ENCODE measurements at regions not wholly inside any gene's neighbourhood (a gene's known extent, or its start where the extent isn't known, plus 50 kb on each side); places are given as distances from the start of the nearest gene placed in this dataset.

GRCh38 chr9:108367188-108367587 is 488.6 kb downstream of the ACTL7B start:
- Histone ChIP-seq H3K36me3 (no peaks in the 10 kb centered on the region), H3K27me3 (no peaks in the 10 kb centered on the region), H3K4me2 (no peak overlapping the region), H4K20me1 (no peaks in the 10 kb centered on the region), H3K9me3 (replicated peaks in 1 of 11) (peaks cover 0 to 36% (median 18%) of the 10 kb centered on the region in 11 experiments; a peak in 19 of 22 replicates), H3K4me1 (no peaks in the 10 kb centered on the region), H3K4me3 (no peak overlapping the region), H3K9ac (no peak overlapping the region), H3K27ac (no peak overlapping the region)
- TF ChIP-seq Cebpa-rat (IDR thresholded peaks at IDR 0.05): no peak

- Histone ChIP-seq H3K27ac (no peak overlapping the region), H3K9ac (no peak overlapping the region), H3K4me1 (no peaks in the 10 kb centered on the region), H3K4me3 (no peak overlapping the region), H3K4me2 (no peak overlapping the region), H3K36me3 (no peaks in the 10 kb centered on the region), H4K20me1 (no peaks in the 10 kb centered on the region), H3K27me3 (no peaks in the 10 kb centered on the region), H3K9me3 (replicated peaks in 1 of 11) (peaks cover 0 to 24% (median 14%) of the 10 kb centered on the region in 11 experiments; a peak in 18 of 22 replicates)
- no peak for TF ChIP-seq Cebpa-rat (IDR thresholded peaks at IDR 0.05)
Measured at GRCh38 chr9:108363311-108363710, 492.5 kb downstream of the ACTL7B start.

- H3K27me3 ChIP-seq: no peaks in the 10 kb centered on the region
- no peaks in the 10 kb centered on the region for H3K4me1 ChIP-seq
- H3K4me2 ChIP-seq: no peak overlapping the region
- no peak overlapping the region for H3K9ac ChIP-seq
- no peaks in the 10 kb centered on the region for H3K36me3 ChIP-seq
- peaks cover 0 to 15% (median 8%) of the 10 kb centered on the region in 11 experiments; a peak in 17 of 22 replicates for H3K9me3 ChIP-seq (replicated peaks in 1 of 11)
- no peak overlapping the region for H3K27ac ChIP-seq
- no peak for TF ChIP-seq Cebpa-rat (IDR thresholded peaks at IDR 0.05)
- H3K4me3 ChIP-seq: no peak overlapping the region
- H4K20me1 ChIP-seq: no peaks in the 10 kb centered on the region
Measured at GRCh38 chr9:108360304-108360703, 495.5 kb downstream of the ACTL7B start.

GRCh38 chr9:108356806-108357205 is 499.0 kb downstream of the ACTL7B start:
- no peaks in the 10 kb centered on the region for H3K27me3 ChIP-seq
- peaks cover 0 to 9% (median 0%) of the 10 kb centered on the region in 11 experiments; a peak in 2 of 22 replicates for H3K9me3 ChIP-seq (replicated peaks in 1 of 11)
- H3K9ac ChIP-seq: no peak overlapping the region
- H4K20me1 ChIP-seq: no peaks in the 10 kb centered on the region
- H3K4me3 ChIP-seq: no peak overlapping the region
- TF ChIP-seq Cebpa-rat (IDR thresholded peaks at IDR 0.05): no peak
- H3K4me2 ChIP-seq: no peak overlapping the region
- H3K36me3 ChIP-seq: no peaks in the 10 kb centered on the region
- no peak overlapping the region for H3K27ac ChIP-seq
- no peaks in the 10 kb centered on the region for H3K4me1 ChIP-seq

GRCh38 chr9:108351571-108351970 is 504.2 kb downstream of the ACTL7B start:
- Histone ChIP-seq H3K36me3 (no peaks in the 10 kb centered on the region), H3K4me2 (no peak overlapping the region)
- no peak for TF ChIP-seq Cebpa-rat (IDR thresholded peaks at IDR 0.05)

GRCh38 chr9:108347463-108348188 is 508.2 kb downstream of the ACTL7B start:
- Histone ChIP-seq H3K4me3 (no peak overlapping the region), H3K27ac (no peak overlapping the region), H3K27me3 (no peaks in the 10 kb centered on the region), H3K4me1 (no peaks in the 10 kb centered on the region), H3K36me3 (no peaks in the 10 kb centered on the region), H3K9me3 (replicated peaks in 1 of 11) (no peaks in the 10 kb centered on the region; a peak in 1 of 22 replicates), H3K9ac (no peak overlapping the region), H4K20me1 (no peaks in the 10 kb centered on the region), H3K4me2 (no peak overlapping the region)
- TF ChIP-seq Cebpa-rat (IDR thresholded peaks at IDR 0.05): no peak

More at GRCh38 chr9:108351571-108351970, 504.2 kb downstream of the ACTL7B start:
- Histone ChIP-seq H3K9ac (no peak overlapping the region), H4K20me1 (no peaks in the 10 kb centered on the region), H3K27me3 (no peaks in the 10 kb centered on the region), H3K9me3 (replicated peaks in 1 of 11) (peaks cover 0 to 9% (median 0%) of the 10 kb centered on the region in 11 experiments; a peak in 2 of 22 replicates), H3K4me1 (no peaks in the 10 kb centered on the region), H3K27ac (no peak overlapping the region), H3K4me3 (no peak overlapping the region)

- TF ChIP-seq Cebpa-rat (IDR thresholded peaks at IDR 0.05): no peak
- H4K20me1 ChIP-seq: no peaks in the 10 kb centered on the region
- no peak overlapping the region for H3K4me2 ChIP-seq
- no peaks in the 10 kb centered on the region for H3K9me3 ChIP-seq (replicated peaks in 1 of 11)
- no peak overlapping the region for H3K9ac ChIP-seq
- H3K27ac ChIP-seq: no peak overlapping the region
- no peaks in the 10 kb centered on the region for H3K4me1 ChIP-seq
- no peaks in the 10 kb centered on the region for H3K27me3 ChIP-seq
- no peak overlapping the region for H3K4me3 ChIP-seq
- no peaks in the 10 kb centered on the region for H3K36me3 ChIP-seq
Measured at GRCh38 chr9:108345826-108346225, 510.0 kb downstream of the ACTL7B start.

GRCh38 chr9:108339251-108339650 is 516.5 kb downstream of the ACTL7B start:
- H3K36me3 ChIP-seq: no peaks in the 10 kb centered on the region
- H3K9me3 ChIP-seq (replicated peaks in 1 of 11): no peaks in the 10 kb centered on the region
- no peak for TF ChIP-seq Cebpa-rat (IDR thresholded peaks at IDR 0.05)
- H3K27me3 ChIP-seq: no peaks in the 10 kb centered on the region
- H3K4me3 ChIP-seq: no peak overlapping the region
- H3K4me1 ChIP-seq: no peaks in the 10 kb centered on the region
- no peak overlapping the region for H3K4me2 ChIP-seq
- H4K20me1 ChIP-seq: no peaks in the 10 kb centered on the region
- no peak overlapping the region for H3K9ac ChIP-seq
- H3K27ac ChIP-seq: no peak overlapping the region

- H3K9ac ChIP-seq: no peak overlapping the region
- no peak overlapping the region for H3K4me3 ChIP-seq
- H3K4me1 ChIP-seq: peaks cover 0 to 8% (median under 1%) of the 10 kb centered on the region in 10 experiments; a peak in 9 of 20 replicates
- H3K9me3 ChIP-seq (replicated peaks in 1 of 11): peaks cover 0 to 15% (median 6%) of the 10 kb centered on the region in 11 experiments; a peak in 11 of 22 replicates
- no peaks in the 10 kb centered on the region for H4K20me1 ChIP-seq
- H3K27me3 ChIP-seq: no peaks in the 10 kb centered on the region
- no peak overlapping the region for H3K4me2 ChIP-seq
- H3K36me3 ChIP-seq: no peaks in the 10 kb centered on the region
- H3K27ac ChIP-seq: no peak overlapping the region
- no peak for TF ChIP-seq Cebpa-rat (IDR thresholded peaks at IDR 0.05)
Measured at GRCh38 chr9:108336575-108336974, 519.2 kb downstream of the ACTL7B start.

- H3K36me3 ChIP-seq: no peaks in the 10 kb centered on the region
- H3K9me3 ChIP-seq (replicated peaks in 1 of 11): peaks cover 12 to 39% (median 20%) of the 10 kb centered on the region in 11 experiments
- no peaks in the 10 kb centered on the region for H4K20me1 ChIP-seq
- H3K27ac ChIP-seq: no peak overlapping the region
- peaks cover 0 to 24% (median 10%) of the 10 kb centered on the region in 10 experiments; a peak in 10 of 20 replicates for H3K4me1 ChIP-seq
- H3K27me3 ChIP-seq: no peaks in the 10 kb centered on the region
- H3K9ac ChIP-seq: no peak overlapping the region
- H3K4me3 ChIP-seq: no peak overlapping the region
- no peak for TF ChIP-seq Cebpa-rat (IDR thresholded peaks at IDR 0.05)
- H3K4me2 ChIP-seq: no peak overlapping the region; a peak in 1 of 22 replicates
Measured at GRCh38 chr9:108333530-108333983, 522.2 kb downstream of the ACTL7B start.

All from BLaER1 treated with 17β-estradiol and CSF1 and Interleukin-3, amounts not matched to agents 10 nM and 100 nM (cell line).